HT1080 (cell line): ENCODE measurements at regions not wholly inside any gene's neighbourhood (a gene's known extent, or its start where the extent isn't known, plus 50 kb on each side); places are given as distances from the start of the nearest gene placed in this dataset.
A peak's percentile ranks its signal among the peaks of the same experiment; 100 is the strongest.
"Not testable (repeated sequence)": the region's sequence is repeated elsewhere in the genome, so short reads cannot be mapped to it uniquely, and the experiment has no call there.

ENCODE experiments used
- DNase-seq: peaks from one replicate; pipeline ENCODE4 v3.0.0-alpha.2; 2015; ENCODE audit warnings: low read depth

DNA sequence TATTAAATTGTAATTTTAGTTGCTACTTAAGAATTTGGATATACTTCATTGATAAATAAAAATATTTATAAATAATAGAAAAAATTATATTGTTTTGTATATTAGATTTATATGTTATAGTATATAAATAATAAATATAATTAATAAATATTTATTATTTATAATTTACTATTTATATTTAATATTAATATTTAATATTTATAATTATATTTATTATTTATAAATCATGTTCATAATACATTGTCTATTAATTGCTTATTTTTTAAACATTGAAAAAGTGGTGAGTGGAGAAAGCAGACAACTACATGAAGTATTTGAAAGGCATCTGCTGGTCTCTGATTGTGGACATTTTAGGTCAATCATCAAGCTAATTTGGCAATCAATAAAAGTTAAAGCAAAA lies 464.5 kb downstream of the MMUT start:
- no peak for DNase-seq

GRCh38 chr6:48996461-48997119 lies 466.5 kb downstream of the MMUT start:
- no peak for DNase-seq

- peak; percentile 13 for DNase-seq
Measured at GRCh38 chr6:48994811-48995210, 468.2 kb downstream of the MMUT start.

DNA sequence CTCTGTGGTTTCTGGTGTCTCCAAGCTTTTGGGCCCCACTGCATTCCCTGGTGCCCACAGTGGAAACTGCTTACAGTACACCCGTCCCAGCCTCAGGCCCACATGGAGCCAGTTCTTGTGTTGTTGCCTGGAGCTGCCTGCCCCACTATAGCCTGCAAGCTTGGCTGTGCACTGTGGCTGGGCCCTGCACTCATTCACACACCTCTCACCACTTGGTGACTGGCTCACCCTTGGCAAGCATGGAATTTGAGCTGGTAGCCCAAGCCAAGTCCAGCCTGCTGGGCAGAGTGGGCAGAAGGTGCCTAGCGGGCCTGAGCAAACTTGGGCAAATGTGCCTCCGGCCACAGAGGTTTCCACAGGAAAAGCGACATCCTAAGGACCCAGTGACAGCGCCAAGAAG lies 472.3 kb downstream of the MMUT start:
- peak; percentile 7 for DNase-seq

- DNase-seq, result no peak
Measured at GRCh38 chr6:48986845-48987244, 476.2 kb downstream of the MMUT start.

DNA sequence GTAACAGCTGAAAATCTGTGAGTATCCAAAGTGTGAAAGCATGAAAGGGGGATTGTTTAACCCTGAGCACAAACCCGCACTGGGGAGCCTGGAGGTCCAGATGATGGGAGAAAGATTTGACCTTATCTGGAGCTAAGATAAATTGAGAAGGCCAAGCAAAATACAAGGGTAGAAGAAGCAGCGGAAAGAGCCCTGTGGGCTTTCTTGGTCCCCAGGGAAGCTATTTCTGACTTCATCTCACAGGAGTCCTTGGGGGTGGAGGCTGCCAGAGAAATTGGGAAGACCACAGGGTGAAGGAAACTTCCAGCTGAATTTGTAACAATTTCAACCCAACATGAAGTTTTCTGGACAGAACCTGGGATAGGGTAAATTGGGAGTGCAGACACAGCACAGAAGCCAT lies 476.9 kb downstream of the MMUT start:
- no peak for DNase-seq

GRCh38 chr6:48985025-48985424 lies 478.0 kb downstream of the MMUT start:
- DNase-seq, result peak; percentile 68

GRCh38 chr6:48983968-48984367 lies 479.1 kb downstream of the MMUT start:
- not testable (repeated sequence) for DNase-seq

- no peak for DNase-seq
Measured at GRCh38 chr6:48983377-48983776, 479.7 kb downstream of the MMUT start.

GRCh38 chr6:48979806-48980205 lies 483.2 kb downstream of the MMUT start:
- DNase-seq, result no peak

- DNase-seq, result no peak
Measured at GRCh38 chr6:48979085-48979484, 484.0 kb downstream of the MMUT start.

DNA sequence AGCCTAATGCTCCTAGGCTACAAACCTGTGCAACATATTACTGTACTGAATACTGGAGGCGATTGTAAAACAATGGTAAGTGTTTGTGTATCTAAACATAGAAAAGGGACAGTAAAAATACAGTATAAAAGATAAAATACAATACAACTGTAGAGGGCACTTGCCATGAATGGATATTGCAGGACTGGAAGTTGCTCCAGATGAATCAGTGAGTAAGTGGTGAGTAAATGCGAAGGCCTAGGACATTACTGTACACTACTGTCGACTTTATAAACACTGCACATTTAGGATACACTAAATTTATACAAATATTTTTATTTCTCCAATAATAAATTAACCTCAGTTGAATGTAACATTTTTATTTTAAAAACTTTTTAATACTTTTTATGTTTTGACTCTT lies 485.0 kb downstream of the MMUT start:
- DNase-seq, result peak; percentile 10

- no peak for DNase-seq
Measured at GRCh38 chr6:48977573-48977972, 485.5 kb downstream of the MMUT start.

DNA sequence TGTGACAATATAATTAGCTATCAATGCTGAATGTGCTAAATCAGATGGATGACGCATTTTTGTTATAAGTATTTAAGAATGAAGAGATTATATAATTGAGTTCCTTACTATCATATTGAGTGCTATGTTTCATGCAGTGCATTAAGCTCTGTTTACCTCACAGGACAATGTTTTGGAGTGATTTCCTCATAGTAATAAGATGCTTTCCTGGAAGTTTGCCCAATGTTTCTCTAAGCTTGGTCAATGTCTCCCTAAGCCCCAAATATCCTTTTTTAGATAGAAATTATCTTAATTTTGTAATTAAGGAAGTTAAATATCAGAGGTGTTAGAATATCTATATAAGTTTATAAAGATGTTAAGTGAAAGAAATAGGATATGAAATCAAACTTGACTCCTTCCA lies 489.6 kb downstream of the MMUT start:
- DNase-seq, result no peak

DNA sequence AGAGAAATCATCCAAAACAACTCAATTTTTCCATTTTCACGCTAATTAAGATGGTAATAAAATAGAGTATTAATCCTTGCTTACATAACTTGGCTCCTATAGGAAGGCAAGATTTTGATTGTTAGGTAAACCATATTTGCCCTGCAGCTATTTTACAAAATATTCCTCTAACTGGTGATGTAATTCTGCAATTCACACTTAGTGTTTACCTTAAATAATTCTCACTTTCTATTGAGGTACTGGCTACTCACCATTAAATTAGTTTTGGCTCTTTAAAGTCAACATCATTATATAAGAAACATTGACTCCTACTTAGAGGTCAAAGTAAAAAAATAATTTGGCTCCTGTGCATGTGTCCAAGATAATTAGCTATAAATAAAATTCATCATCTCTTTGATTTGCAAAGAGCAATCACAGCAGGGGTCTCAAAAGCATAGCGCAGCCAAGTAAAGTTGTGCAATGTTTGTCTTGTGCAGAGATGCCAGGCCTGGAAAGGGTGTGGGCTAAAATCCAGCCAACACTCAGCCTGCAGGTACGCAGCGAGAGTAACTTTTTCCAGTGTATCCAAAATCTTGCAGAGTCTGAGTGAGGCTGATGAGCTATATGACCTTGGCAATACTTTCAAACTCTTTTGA lies 501.2 kb downstream of the MMUT start:
- DNase-seq, result no peak

GRCh38 chr6:48959251-48960060 lies 503.6 kb downstream of the MMUT start:
- DNase-seq, result no peak

DNA sequence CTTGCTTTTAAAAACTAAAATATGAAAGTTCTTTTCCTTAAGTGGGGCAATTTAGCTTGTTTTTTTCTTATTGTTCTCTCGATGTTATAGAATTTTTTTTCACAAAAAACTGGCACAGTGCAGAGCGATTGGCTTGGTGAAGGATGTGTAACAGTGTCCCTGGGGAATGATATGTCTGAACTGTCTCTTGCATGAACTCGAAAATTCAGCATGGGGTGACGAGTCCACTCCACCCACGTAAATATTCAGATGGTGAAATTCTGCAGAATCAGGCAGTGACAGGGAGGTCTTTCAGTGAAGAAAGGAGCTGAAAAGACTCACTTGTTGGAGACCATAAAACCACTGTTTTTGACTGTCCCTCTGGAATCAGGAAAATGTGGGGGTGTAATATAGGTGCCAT lies 505.3 kb downstream of the MMUT start:
- no peak for DNase-seq

- no peak for DNase-seq
Measured at GRCh38 chr6:48951917-48952316, 511.1 kb downstream of the MMUT start.

DNA sequence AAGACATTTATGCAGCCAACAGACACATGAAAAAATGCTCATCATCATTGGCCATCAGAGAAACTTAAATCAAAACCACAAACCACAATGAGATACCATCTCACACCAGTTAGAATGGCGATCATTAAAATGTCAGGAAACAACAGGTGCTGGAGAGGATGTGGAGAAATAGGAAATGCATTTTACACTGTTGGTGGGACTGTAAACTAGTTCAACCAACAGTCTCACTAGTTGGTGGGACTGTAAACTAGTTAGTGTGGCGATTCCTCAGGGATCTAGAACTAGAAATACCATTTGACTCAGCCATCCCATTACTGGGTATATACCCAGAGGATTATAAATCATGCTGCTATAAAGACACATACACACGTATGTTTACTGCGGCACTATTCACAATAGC lies 518.8 kb downstream of the MMUT start:
- not testable (repeated sequence) for DNase-seq

- DNase-seq, result no peak
Measured at GRCh38 chr6:48933136-48933535, 529.9 kb downstream of the MMUT start.

DNA sequence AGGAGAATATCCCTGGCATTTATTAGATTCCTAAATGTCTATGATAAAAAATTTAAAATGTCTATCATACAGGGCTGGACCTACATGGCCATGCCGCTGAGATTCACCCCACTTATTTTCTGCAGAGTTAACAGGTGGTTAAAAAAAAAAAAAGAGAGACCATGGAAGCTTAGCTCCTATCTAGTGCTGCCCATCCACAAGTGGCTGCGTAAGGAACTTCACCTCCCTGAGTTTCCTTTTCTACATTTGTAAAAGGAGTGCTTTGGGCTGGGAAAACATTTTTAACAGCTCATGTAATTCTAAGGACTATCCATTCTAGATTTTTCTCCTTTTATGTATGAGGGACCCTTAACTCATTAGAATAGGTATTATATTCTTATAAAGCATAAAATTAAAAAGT lies 534.1 kb downstream of the MMUT start:
- no peak for DNase-seq

GRCh38 chr6:48922837-48923236 lies 540.2 kb downstream of the MMUT start:
- no peak for DNase-seq

DNA sequence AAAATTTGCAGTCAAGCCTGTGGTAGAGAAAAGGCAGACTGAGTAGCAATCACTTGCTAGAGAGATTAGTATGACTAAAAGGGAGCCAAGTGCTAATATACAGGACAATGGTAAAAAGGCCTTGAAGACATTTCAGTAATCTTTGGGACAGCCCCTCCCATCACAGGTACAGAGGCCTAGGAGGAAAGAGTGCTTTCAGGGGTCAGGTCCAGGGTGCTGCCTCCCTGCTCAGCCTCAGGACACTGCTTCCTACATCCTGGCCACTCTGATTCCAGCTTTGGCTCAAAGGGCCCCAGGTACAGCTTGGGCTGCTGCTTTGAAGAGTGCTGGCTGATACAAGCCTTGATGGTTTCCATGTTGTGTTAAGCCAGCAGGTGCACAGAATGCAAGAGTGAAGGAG lies 543.5 kb downstream of the MMUT start:
- no peak for DNase-seq
